K562 (cell line): ENCODE measurements at regions not wholly inside any gene's neighbourhood (a gene's known extent, or its start where the extent isn't known, plus 50 kb on each side); places are given as distances from the start of the nearest gene placed in this dataset.

ENCODE experiments used
- BHLHE40 ChIP-seq: IDR thresholded peaks from 2 replicates; pipeline ENCODE4 v1.6.1; 2011; ENCODE audit warnings: low read length, improper control_type of control experiment
- HBP1 ChIP-seq: fragments of 450-650 bp; formaldehyde crosslinking; IDR thresholded peaks from 2 replicates; pipeline ENCODE4 v1.4.0; 2022; ENCODE audit warnings: missing genetic modification characterization
- MEIS2 ChIP-seq: fragments of 450-650 bp; IDR thresholded peaks from 2 replicates; pipeline ENCODE4 v1.6.1; 2014; ENCODE audit warnings: mild to moderate bottlenecking; ENCODE audit not compliant: partially characterized antibody
- MNT ChIP-seq, 2 experiments: fragments of 450-650 bp; conservative IDR thresholded peaks; 2 replicates each; pipeline ENCODE4 v1.6.1; 2017; ENCODE audit warnings: mild to moderate bottlenecking in 2 of 2, moderate library complexity in 2 of 2
- MYBL2 ChIP-seq, 2 experiments: fragments of 450-650 bp in 1 of 2; sonication (generic) in 1 of 2; formaldehyde crosslinking in 1 of 2; IDR thresholded peaks; 2 replicates each; pipeline versions ENCODE4 v1.6.1 to v1.8.1; 2017 to 2022; ENCODE audit warnings: borderline replicate concordance in 1 of 2, inconsistent platforms in 1 of 2, low read depth in 1 of 2, mild to moderate bottlenecking in 1 of 2, missing genetic modification reagents in 1 of 2, moderate library complexity in 1 of 2
- RAD51 ChIP-seq: fragments of 450-650 bp; IDR thresholded peaks from 2 replicates; pipeline ENCODE4 v1.7.1; 2016; ENCODE audit warnings: low read depth, mild to moderate bottlenecking, borderline replicate concordance
- RBM15 ChIP-seq: fragments of 200-400 bp; formaldehyde crosslinking; IDR thresholded peaks from 2 replicates; pipeline ENCODE4 v1.6.1; 2018; ENCODE audit warnings: mild to moderate bottlenecking, low read length, moderate library complexity; ENCODE audit not compliant: insufficient read depth
- TAF1 ChIP-seq: IDR thresholded peaks from 2 replicates; pipeline ENCODE4 v1.6.1; 2011; ENCODE audit warnings: mild to moderate bottlenecking, low read length, moderate library complexity; ENCODE audit not compliant: insufficient read depth, control insufficient read depth, severe bottlenecking; ENCODE audit errors: extremely low read depth
- ZNF507 ChIP-seq: conservative IDR thresholded peaks from 2 replicates; pipeline ENCODE4 v1.6.1; 2017; ENCODE audit warnings: missing genetic modification characterization, missing compliant biosample characterization
- TF ChIP-seq, protein P1 (sequence below), 3 experiments: IDR thresholded peaks in 2 of 3; conservative IDR thresholded peaks in 1 of 3; 2 replicates each; pipeline ENCODE4 v1.5.1; 2011 to 2012; ENCODE audit warnings: low read length in 3 of 3, mild to moderate bottlenecking in 3 of 3, control low read depth in 2 of 3, improper control_type of control experiment in 1 of 3, inconsistent platforms in 1 of 3, low read depth in 1 of 3, mixed read lengths in 1 of 3, moderate library complexity in 1 of 3; ENCODE audit not compliant: insufficient read depth in 2 of 3
- TF ChIP-seq, protein P2 (sequence below): IDR thresholded peaks from 3 replicates; pipeline ENCODE4 v1.6.1; 2011; ENCODE audit warnings: borderline replicate concordance, mild to moderate bottlenecking, moderate library complexity; ENCODE audit not compliant: insufficient read length; ENCODE audit errors: extremely low read depth
- TF ChIP-seq, protein P3 (sequence below): sonication (generic); formaldehyde crosslinking; IDR thresholded peaks from 2 replicates; pipeline ENCODE4 v1.8.1; 2022; ENCODE audit warnings: missing genetic modification reagents

DNA sequence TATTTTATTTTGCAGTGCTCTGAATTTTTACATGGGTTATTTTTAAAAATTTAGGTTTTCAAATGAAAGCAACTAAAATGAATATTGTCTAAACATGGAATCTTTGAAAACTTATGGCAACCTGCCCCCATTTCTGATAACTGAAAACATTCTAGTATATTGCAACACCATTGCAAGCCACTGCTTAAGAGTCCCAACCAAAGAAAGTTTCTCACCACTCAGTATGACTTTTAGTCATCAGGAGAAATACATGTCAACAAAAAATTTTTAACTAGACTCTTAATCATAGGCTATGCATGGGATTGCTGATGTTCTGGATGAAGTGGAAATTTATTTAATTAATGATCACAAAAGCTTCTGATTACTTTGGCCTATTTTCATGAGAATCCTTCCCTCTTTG lies 112.1 kb downstream of the TNFSF18 start:
- TF ChIP-seq, protein P1, sequence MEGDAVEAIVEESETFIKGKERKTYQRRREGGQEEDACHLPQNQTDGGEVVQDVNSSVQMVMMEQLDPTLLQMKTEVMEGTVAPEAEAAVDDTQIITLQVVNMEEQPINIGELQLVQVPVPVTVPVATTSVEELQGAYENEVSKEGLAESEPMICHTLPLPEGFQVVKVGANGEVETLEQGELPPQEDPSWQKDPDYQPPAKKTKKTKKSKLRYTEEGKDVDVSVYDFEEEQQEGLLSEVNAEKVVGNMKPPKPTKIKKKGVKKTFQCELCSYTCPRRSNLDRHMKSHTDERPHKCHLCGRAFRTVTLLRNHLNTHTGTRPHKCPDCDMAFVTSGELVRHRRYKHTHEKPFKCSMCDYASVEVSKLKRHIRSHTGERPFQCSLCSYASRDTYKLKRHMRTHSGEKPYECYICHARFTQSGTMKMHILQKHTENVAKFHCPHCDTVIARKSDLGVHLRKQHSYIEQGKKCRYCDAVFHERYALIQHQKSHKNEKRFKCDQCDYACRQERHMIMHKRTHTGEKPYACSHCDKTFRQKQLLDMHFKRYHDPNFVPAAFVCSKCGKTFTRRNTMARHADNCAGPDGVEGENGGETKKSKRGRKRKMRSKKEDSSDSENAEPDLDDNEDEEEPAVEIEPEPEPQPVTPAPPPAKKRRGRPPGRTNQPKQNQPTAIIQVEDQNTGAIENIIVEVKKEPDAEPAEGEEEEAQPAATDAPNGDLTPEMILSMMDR (IDR thresholded peaks at IDR 0.05 in 2 of 3, conservative IDR thresholded peaks at IDR 0.05 in 1 of 3; ENCODE audit: insufficient read depth in 2 of 3, low read depth in 1 of 3, low read length in 3 of 3) = no peak
- TF ChIP-seq MEIS2 (no peak), RBM15 (no peak), RAD51 (no peak), MNT (conservative IDR thresholded peaks at IDR 0.05) (no peak), HBP1 (no peak), ZNF507 (tag) (no peak), MYBL2 (IDR thresholded peaks at IDR 0.05; ENCODE audit: low read depth) (no peak), MYBL2 (CRISPR knock-in tag; IDR thresholded peaks at IDR 0.05; ENCODE audit: borderline replicate concordance) (no peak), TAF1 (no peak), BHLHE40 (no peak)
- TF ChIP-seq, protein P2, sequence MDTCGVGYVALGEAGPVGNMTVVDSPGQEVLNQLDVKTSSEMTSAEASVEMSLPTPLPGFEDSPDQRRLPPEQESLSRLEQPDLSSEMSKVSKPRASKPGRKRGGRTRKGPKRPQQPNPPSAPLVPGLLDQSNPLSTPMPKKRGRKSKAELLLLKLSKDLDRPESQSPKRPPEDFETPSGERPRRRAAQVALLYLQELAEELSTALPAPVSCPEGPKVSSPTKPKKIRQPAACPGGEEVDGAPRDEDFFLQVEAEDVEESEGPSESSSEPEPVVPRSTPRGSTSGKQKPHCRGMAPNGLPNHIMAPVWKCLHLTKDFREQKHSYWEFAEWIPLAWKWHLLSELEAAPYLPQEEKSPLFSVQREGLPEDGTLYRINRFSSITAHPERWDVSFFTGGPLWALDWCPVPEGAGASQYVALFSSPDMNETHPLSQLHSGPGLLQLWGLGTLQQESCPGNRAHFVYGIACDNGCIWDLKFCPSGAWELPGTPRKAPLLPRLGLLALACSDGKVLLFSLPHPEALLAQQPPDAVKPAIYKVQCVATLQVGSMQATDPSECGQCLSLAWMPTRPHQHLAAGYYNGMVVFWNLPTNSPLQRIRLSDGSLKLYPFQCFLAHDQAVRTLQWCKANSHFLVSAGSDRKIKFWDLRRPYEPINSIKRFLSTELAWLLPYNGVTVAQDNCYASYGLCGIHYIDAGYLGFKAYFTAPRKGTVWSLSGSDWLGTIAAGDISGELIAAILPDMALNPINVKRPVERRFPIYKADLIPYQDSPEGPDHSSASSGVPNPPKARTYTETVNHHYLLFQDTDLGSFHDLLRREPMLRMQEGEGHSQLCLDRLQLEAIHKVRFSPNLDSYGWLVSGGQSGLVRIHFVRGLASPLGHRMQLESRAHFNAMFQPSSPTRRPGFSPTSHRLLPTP = no peak
- TF ChIP-seq, protein P3, sequence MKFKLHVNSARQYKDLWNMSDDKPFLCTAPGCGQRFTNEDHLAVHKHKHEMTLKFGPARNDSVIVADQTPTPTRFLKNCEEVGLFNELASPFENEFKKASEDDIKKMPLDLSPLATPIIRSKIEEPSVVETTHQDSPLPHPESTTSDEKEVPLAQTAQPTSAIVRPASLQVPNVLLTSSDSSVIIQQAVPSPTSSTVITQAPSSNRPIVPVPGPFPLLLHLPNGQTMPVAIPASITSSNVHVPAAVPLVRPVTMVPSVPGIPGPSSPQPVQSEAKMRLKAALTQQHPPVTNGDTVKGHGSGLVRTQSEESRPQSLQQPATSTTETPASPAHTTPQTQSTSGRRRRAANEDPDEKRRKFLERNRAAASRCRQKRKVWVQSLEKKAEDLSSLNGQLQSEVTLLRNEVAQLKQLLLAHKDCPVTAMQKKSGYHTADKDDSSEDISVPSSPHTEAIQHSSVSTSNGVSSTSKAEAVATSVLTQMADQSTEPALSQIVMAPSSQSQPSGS (CRISPR knock-in tag) = no peak
